Panc1 (cell line): ENCODE measurements at regions not wholly inside any gene's neighbourhood (a gene's known extent, or its start where the extent isn't known, plus 50 kb on each side); places are given as distances from the start of the nearest gene placed in this dataset.

Experiments used
- ATAC-seq: fragments of 200-7000 bp; cut with Tn5 transposase; 2 replicates; pipeline ENCODE4 v1.9.1; 2020; ENCODE audit warnings: mild to moderate bottlenecking, moderate library complexity
- BruUV-seq: library from RNA; stranded (reverse); fragments of 400-500 nt; replicated peaks from 2 replicates; lab custom pipeline; 2021; lab: Mats Ljungman, UMichigan
- CTCF ChIA-PET: fragments of 300-600 bp; sonication (Branson Sonifier 250); formaldehyde crosslinking; loops from one replicate; lab custom pipeline; 2022; ENCODE audit warnings: antibody characterized with exemption; lab: Charles Lee
- POLR2A ChIA-PET: fragments of 300-600 bp; sonication (Branson Sonifier 250); formaldehyde crosslinking; loops from one replicate; lab custom pipeline; 2022; ENCODE audit warnings: antibody characterized with exemption; lab: Charles Lee
- DNase-seq: peaks from one replicate; pipeline ENCODE4 v3.0.0-alpha.2; 2010; ENCODE audit warnings: low read depth, low spot score
- H3K27ac ChIP-seq: 2 replicates; pipeline ENCODE4 v1.5.1; 2011; ENCODE audit warnings: mild to moderate bottlenecking, low read length, inconsistent platforms
- H3K27me3 ChIP-seq: fragments of 200-500 bp; sonication (Bioruptor generic); 2 replicates; pipeline ENCODE4 v1.6.0; 2014; ENCODE audit warnings: low read length, inconsistent platforms; ENCODE audit not compliant: control insufficient read depth, insufficient read depth
- H3K36me3 ChIP-seq: fragments of 200-500 bp; sonication (Bioruptor generic); 2 replicates; pipeline ENCODE4 v1.5.1; 2014; ENCODE audit warnings: inconsistent platforms, mild to moderate bottlenecking, low read length, moderate library complexity; ENCODE audit not compliant: control insufficient read depth, insufficient read depth
- H3K4me1 ChIP-seq: 2 replicates; pipeline ENCODE4 v1.5.1; 2011; ENCODE audit warnings: inconsistent platforms, mild to moderate bottlenecking, low read length, moderate library complexity; ENCODE audit not compliant: control insufficient read depth, insufficient read depth
- H3K4me3 ChIP-seq, 2 experiments: 2 replicates each; pipeline ENCODE4 v1.5.1; 2011 to 2012; ENCODE audit warnings: low read depth in 2 of 2, low read length in 2 of 2, mild to moderate bottlenecking in 2 of 2, inconsistent platforms in 1 of 2, moderate library complexity in 1 of 2
- H3K9me3 ChIP-seq: fragments of 200-500 bp; sonication (Bioruptor generic); 2 replicates; pipeline ENCODE4 v1.5.1; 2014; ENCODE audit warnings: low read depth, mild to moderate bottlenecking, inconsistent platforms, low read length, moderate library complexity; ENCODE audit not compliant: control insufficient read depth, insufficient read depth
- POLR2AphosphoS5 ChIP-seq: IDR thresholded peaks from 2 replicates; pipeline ENCODE4 v1.6.1; 2012; ENCODE audit warnings: mild to moderate bottlenecking, low read depth, low read length, moderate library complexity
- SIN3A ChIP-seq: IDR thresholded peaks from 2 replicates; pipeline ENCODE4 v1.6.1; 2012; ENCODE audit warnings: low read depth, mild to moderate bottlenecking, low read length, moderate library complexity, borderline replicate concordance; ENCODE audit not compliant: insufficient read depth
- TCF7L2 ChIP-seq: IDR thresholded peaks from 2 replicates; pipeline ENCODE4 v1.6.1; 2011; ENCODE audit warnings: mild to moderate bottlenecking, low read depth, low read length, inconsistent platforms
- in situ Hi-C: cut with HindIII; loops from 2 replicates; pipeline ENCODE4 v1.10.0; 2016; ENCODE audit warnings: low sequenced_read_pairs, low pct_unique_long_range_greater_than_20kb
- intact Hi-C: fragments of 100-400 bp; cut with micrococcal nuclease; formaldehyde crosslinking; loops from one replicate; pipeline ENCODE4 v1.10.0; 2022; ENCODE audit not compliant: unreplicated experiment
- TF ChIP-seq, protein P1 (sequence below): fragments of 450-650 bp; IDR thresholded peaks from 2 replicates; pipeline ENCODE4 v1.5.1; 2017; ENCODE audit warnings: mild to moderate bottlenecking
- TF ChIP-seq, protein P2 (sequence below), 2 experiments: IDR thresholded peaks; 2 replicates each; pipeline ENCODE4 v1.6.1; 2011 to 2012; ENCODE audit warnings: low read depth in 2 of 2, control low read depth in 1 of 2, low read length in 1 of 2, mild to moderate bottlenecking in 1 of 2, moderate library complexity in 1 of 2; ENCODE audit not compliant: insufficient read depth in 1 of 2

DNA sequence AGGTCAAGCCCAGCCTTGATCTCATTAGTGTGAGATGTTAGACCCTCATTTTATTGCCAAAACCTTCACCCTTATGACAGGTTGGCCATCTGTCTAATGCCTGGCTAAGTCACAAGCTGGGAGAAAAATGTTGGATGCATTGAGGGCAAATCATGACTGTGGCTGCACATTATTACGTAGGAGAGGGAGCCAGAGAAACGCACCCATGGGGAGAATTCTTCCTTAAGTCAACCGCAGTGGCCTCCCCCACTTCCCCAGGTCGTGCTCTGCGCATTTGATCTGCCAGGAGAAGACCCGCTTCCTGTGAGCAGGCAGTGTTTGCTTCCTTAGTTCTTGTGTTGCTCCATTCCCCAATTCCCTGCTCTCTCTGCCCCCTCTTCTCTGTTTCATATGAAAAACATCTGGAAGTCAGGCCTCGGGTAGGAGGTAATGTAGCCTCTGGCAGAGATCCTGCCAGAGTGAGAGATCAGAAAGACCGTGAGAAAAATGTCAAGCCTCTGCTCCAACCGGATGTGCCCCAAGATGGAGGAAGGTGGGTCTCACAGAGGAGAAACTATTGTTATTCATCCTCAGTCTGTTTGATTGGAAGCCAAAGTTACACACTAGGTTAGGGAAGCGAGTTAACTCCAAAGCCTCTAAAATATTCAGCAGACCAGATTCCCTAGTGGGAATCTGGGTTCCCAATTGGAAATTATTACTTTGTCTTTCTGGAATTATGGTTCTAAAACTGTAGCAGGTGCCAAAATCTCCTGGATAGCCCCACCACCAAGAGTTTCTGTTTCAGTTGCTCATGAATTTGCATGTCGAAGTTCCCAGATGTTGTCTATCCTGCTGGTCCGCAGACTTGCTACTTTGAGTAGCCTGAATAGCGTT is 144.3 kb upstream of the PELI1 start:
- H3K27me3 ChIP-seq, result peaks cover 8% of the 10 kb centered on the region; the same call in 1 of the 2 replicates
- no peaks in the 10 kb centered on the region for H3K36me3 ChIP-seq
- POLR2A ChIA-PET, result no interaction called here
- H3K9me3 ChIP-seq, result no peaks in the 10 kb centered on the region
- BruUV-seq, result no TSS peak
- H3K4me3 ChIP-seq, result no peak overlapping the region
- no peak for TF ChIP-seq SIN3A
- TF ChIP-seq POLR2AphosphoS5, result no peak
- TF ChIP-seq, protein P1, sequence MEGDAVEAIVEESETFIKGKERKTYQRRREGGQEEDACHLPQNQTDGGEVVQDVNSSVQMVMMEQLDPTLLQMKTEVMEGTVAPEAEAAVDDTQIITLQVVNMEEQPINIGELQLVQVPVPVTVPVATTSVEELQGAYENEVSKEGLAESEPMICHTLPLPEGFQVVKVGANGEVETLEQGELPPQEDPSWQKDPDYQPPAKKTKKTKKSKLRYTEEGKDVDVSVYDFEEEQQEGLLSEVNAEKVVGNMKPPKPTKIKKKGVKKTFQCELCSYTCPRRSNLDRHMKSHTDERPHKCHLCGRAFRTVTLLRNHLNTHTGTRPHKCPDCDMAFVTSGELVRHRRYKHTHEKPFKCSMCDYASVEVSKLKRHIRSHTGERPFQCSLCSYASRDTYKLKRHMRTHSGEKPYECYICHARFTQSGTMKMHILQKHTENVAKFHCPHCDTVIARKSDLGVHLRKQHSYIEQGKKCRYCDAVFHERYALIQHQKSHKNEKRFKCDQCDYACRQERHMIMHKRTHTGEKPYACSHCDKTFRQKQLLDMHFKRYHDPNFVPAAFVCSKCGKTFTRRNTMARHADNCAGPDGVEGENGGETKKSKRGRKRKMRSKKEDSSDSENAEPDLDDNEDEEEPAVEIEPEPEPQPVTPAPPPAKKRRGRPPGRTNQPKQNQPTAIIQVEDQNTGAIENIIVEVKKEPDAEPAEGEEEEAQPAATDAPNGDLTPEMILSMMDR, result no peak
- TF ChIP-seq TCF7L2, result no peak
- TF ChIP-seq, protein P2, sequence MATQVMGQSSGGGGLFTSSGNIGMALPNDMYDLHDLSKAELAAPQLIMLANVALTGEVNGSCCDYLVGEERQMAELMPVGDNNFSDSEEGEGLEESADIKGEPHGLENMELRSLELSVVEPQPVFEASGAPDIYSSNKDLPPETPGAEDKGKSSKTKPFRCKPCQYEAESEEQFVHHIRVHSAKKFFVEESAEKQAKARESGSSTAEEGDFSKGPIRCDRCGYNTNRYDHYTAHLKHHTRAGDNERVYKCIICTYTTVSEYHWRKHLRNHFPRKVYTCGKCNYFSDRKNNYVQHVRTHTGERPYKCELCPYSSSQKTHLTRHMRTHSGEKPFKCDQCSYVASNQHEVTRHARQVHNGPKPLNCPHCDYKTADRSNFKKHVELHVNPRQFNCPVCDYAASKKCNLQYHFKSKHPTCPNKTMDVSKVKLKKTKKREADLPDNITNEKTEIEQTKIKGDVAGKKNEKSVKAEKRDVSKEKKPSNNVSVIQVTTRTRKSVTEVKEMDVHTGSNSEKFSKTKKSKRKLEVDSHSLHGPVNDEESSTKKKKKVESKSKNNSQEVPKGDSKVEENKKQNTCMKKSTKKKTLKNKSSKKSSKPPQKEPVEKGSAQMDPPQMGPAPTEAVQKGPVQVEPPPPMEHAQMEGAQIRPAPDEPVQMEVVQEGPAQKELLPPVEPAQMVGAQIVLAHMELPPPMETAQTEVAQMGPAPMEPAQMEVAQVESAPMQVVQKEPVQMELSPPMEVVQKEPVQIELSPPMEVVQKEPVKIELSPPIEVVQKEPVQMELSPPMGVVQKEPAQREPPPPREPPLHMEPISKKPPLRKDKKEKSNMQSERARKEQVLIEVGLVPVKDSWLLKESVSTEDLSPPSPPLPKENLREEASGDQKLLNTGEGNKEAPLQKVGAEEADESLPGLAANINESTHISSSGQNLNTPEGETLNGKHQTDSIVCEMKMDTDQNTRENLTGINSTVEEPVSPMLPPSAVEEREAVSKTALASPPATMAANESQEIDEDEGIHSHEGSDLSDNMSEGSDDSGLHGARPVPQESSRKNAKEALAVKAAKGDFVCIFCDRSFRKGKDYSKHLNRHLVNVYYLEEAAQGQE (IDR thresholded peaks at IDR 0.05; ENCODE audit: insufficient read depth in 1 of 2, low read depth in 2 of 2, low read length in 1 of 2), result no peak
- intact Hi-C loops, result no loop called here
- no peak for ATAC-seq
- no peak overlapping the region for H3K27ac ChIP-seq
- CTCF ChIA-PET, result no interaction called here
- DNase-seq, result no peak
- in situ Hi-C loops, result no loop called here
- peaks cover 4% of the 10 kb centered on the region; the same call in 1 of the 2 replicates for H3K4me1 ChIP-seq

DNA sequence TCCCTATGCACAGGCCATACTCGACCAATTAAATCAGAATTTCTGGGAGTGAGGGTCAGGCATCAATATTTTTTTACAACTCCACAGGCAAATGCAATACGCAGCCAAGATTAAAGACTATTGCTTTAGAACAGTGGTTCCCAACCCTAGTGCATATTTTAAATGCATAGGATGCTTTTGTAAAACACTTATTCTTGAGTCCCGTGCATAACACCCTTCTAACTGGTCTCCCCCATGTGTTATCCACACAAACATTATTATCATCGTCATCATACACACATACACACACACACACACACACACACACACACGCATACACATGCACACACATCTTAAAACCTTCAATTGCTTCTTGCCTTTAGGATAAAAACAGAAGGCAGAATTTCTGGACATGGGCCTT is 145.0 kb upstream of the PELI1 start:
- no TSS peak for BruUV-seq
- intact Hi-C loops, result no loop called here

More for the DNA sequence above, 145.0 kb upstream of the PELI1 start:
- H3K36me3 ChIP-seq, result no peaks in the 10 kb centered on the region
- no peaks in the 10 kb centered on the region; the same call in 1 of the 2 replicates for H3K4me1 ChIP-seq
- H3K4me3 ChIP-seq, result no peak overlapping the region
- H3K27me3 ChIP-seq, result peaks cover 6% of the 10 kb centered on the region; the same call in 1 of the 2 replicates
- TF ChIP-seq TCF7L2 (no peak), POLR2AphosphoS5 (no peak), SIN3A (no peak)
- TF ChIP-seq, protein P1, result no peak
- TF ChIP-seq, protein P2 (IDR thresholded peaks at IDR 0.05; ENCODE audit: insufficient read depth in 1 of 2, low read depth in 2 of 2, low read length in 1 of 2), result no peak
- no peak for DNase-seq
- CTCF ChIA-PET, result no interaction called here
- in situ Hi-C loops, result no loop called here
- POLR2A ChIA-PET, result no interaction called here
- no peaks in the 10 kb centered on the region for H3K9me3 ChIP-seq
- H3K27ac ChIP-seq, result no peak overlapping the region
- no peak for ATAC-seq
